ENCODE measurements at regions not wholly inside any gene's neighbourhood (a gene's known extent, or its start where the extent isn't known, plus 50 kb on each side); places are given as distances from the start of the nearest gene placed in this dataset.

GRCh38 chr2:105470979-105471378 is 72.1 kb upstream of the FHL2 start:
- POLR2A ChIA-PET, result no interaction called here
- ATAC-seq, result 0 out of 2 replicates have a peak, but pooled peaks have one; percentile 15
- Mint-ChIP-seq H3K27me3 (ENCODE audit: low read depth) (no peaks in the 10 kb centered on the region), H3K4me1 (peaks cover 18% of the 10 kb centered on the region), H3K36me3 (no peaks in the 10 kb centered on the region), H3K4me3 (no peak overlapping the region), H3K9me3 (no peaks in the 10 kb centered on the region), H3K27ac (no peak overlapping the region)
- no peak for DNase-seq (ENCODE audit: low spot score)
- no peak for TF ChIP-seq SMAD3 (CRISPR knock-in tag; IDR thresholded peaks at IDR 0.05; ENCODE audit: borderline replicate concordance)
- TF ChIP-seq TEAD4 (CRISPR knock-in tag; IDR thresholded peaks at IDR 0.05), result no peak
- no peak for TF ChIP-seq STAT6 (CRISPR knock-in tag; conservative IDR thresholded peaks at IDR 0.05; ENCODE audit: low read depth)
- TF ChIP-seq IRF2 (CRISPR knock-in tag; IDR thresholded peaks at IDR 0.05; ENCODE audit: borderline replicate concordance, low read depth), result no peak
- no peak for TF ChIP-seq ZNF138 (CRISPR knock-in tag; conservative IDR thresholded peaks at IDR 0.05)
- no peak for TF ChIP-seq RORB (CRISPR knock-in tag; IDR thresholded peaks at IDR 0.05)
- TF ChIP-seq SMAD4 (CRISPR knock-in tag; IDR thresholded peaks at IDR 0.05), result no peak
- no peak for TF ChIP-seq GRHL2 (CRISPR knock-in tag; IDR thresholded peaks at IDR 0.05; ENCODE audit: insufficient replicate concordance, severe bottlenecking)
- TF ChIP-seq SOX15 (CRISPR knock-in tag; IDR thresholded peaks at IDR 0.05), result no peak
- TF ChIP-seq ETV6 (CRISPR knock-in tag; IDR thresholded peaks at IDR 0.05), result no peak
- no peak for TF ChIP-seq PRDM15 (CRISPR knock-in tag; IDR thresholded peaks at IDR 0.05)
- no peak for TF ChIP-seq ZNF425 (CRISPR knock-in tag; conservative IDR thresholded peaks at IDR 0.05)
- no peak for TF ChIP-seq NFE2L1 (CRISPR knock-in tag; IDR thresholded peaks at IDR 0.05)
- no peak for TF ChIP-seq GTF2I (CRISPR knock-in tag; conservative IDR thresholded peaks at IDR 0.05)
- TF ChIP-seq SP1 (CRISPR knock-in tag; conservative IDR thresholded peaks at IDR 0.05), result no peak
- CTCF ChIA-PET, result no interaction called here

GRCh38 chr2:105469781-105470180 is 70.9 kb upstream of the FHL2 start:
- peaks cover 18% of the 10 kb centered on the region for H3K4me1 Mint-ChIP-seq
- POLR2A ChIA-PET, result no interaction called here
- DNase-seq (ENCODE audit: low spot score), result no peak
- H3K4me3 Mint-ChIP-seq, result no peak overlapping the region
- no peaks in the 10 kb centered on the region for H3K27me3 Mint-ChIP-seq (ENCODE audit: low read depth)
- CTCF ChIA-PET, result interaction anchor here (1.3 kb wide), 1 partner anchor 66 kb away, joined by 3 read pairs; no protein-coding TSS in a partner anchor
- H3K27ac Mint-ChIP-seq, result no peak overlapping the region
- H3K36me3 Mint-ChIP-seq, result no peaks in the 10 kb centered on the region
- no peaks in the 10 kb centered on the region for H3K9me3 Mint-ChIP-seq
- ATAC-seq, result no peak
- TF ChIP-seq PRRX2 (CRISPR knock-in tag; IDR thresholded peaks at IDR 0.05) (no peak), EMX1 (CRISPR knock-in tag; IDR thresholded peaks at IDR 0.05) (no peak), ZNF671 (CRISPR knock-in tag; IDR thresholded peaks at IDR 0.05) (no peak), FOXP1 (CRISPR knock-in tag; IDR thresholded peaks at IDR 0.05; ENCODE audit: borderline replicate concordance) (no peak), FOXP4 (CRISPR knock-in tag; IDR thresholded peaks at IDR 0.05) (no peak), KAT7 (CRISPR knock-in tag; IDR thresholded peaks at IDR 0.05; ENCODE audit: borderline replicate concordance) (no peak), NFATC4 (CRISPR knock-in tag; IDR thresholded peaks at IDR 0.05) (no peak), CREM (CRISPR knock-in tag; IDR thresholded peaks at IDR 0.05) (no peak), ZNF532 (CRISPR knock-in tag; IDR thresholded peaks at IDR 0.05; ENCODE audit: borderline replicate concordance) (no peak)

All from WTC11 (cell line).